IMR-90 (cell line): ENCODE measurements at regions not wholly inside any gene's neighbourhood (a gene's known extent, or its start where the extent isn't known, plus 50 kb on each side); places are given as distances from the start of the nearest gene placed in this dataset.

Source experiments
- ATAC-seq: fragments of 200-7000 bp; cut with Tn5 transposase; 2 replicates; pipeline ENCODE4 v1.9.1; 2020; ENCODE audit warnings: low read depth, mild to moderate bottlenecking, moderate library complexity
- BruUV-seq: library from RNA; stranded (reverse); fragments of 400-500 nt; replicated peaks from 2 replicates; lab custom pipeline; 2021; lab: Mats Ljungman, UMichigan
- CTCF ChIA-PET: fragments of 300-600 bp; formaldehyde crosslinking; extraction: SDS; loops from one replicate; lab custom pipeline; 2021; ENCODE audit warnings: antibody characterized with exemption; lab: Yijun Ruan, JAX
- POLR2A ChIA-PET: fragments of 300-600 bp; sonication (Branson Sonifier 250); formaldehyde crosslinking; loops from one replicate; lab custom pipeline; 2022; ENCODE audit warnings: antibody characterized with exemption; ENCODE audit not compliant: unreplicated experiment; lab: Charles Lee
- DNase-seq: peaks from one replicate; pipeline ENCODE4 v3.0.0; 2013
- H2AFZ ChIP-seq: replicated peaks from 2 replicates; pipeline ENCODE3; 2013; ENCODE audit warnings: low read length, mild to moderate bottlenecking; ENCODE audit not compliant: poor library complexity
- H2AK5ac ChIP-seq: 2 replicates; pipeline ENCODE4 v1.6.1; 2013; ENCODE audit warnings: low read depth, low read length, inconsistent platforms
- H2AK9ac ChIP-seq: replicated peaks from 2 replicates; pipeline ENCODE3; 2013; ENCODE audit warnings: mild to moderate bottlenecking, low read depth, low read length, moderate library complexity; ENCODE audit not compliant: poor library complexity
- H2BK120ac ChIP-seq: 2 replicates; pipeline ENCODE4 v1.6.1; 2013; ENCODE audit warnings: low read depth, low read length, inconsistent platforms
- H2BK15ac ChIP-seq: 3 replicates; pipeline ENCODE4 v1.6.1; 2013; ENCODE audit warnings: low read depth, low read length, inconsistent platforms
- H2BK20ac ChIP-seq: 2 replicates; pipeline ENCODE4 v1.6.1; 2013; ENCODE audit warnings: low read depth, mild to moderate bottlenecking, inconsistent platforms, low read length, moderate library complexity
- H2BK5ac ChIP-seq: 2 replicates; pipeline ENCODE4 v1.6.1; 2013; ENCODE audit warnings: mild to moderate bottlenecking, low read depth, low read length, inconsistent platforms; ENCODE audit not compliant: poor library complexity, severe bottlenecking
- H3K14ac ChIP-seq: replicated peaks from 2 replicates; pipeline ENCODE4 v1.6.1; 2013; ENCODE audit warnings: low read depth, low read length, inconsistent platforms
- H3K18ac ChIP-seq: 2 replicates; pipeline ENCODE4 v1.6.1; 2013; ENCODE audit warnings: low read depth, low read length, control low read depth
- H3K23ac ChIP-seq: 2 replicates; pipeline ENCODE4 v1.6.1; 2013; ENCODE audit warnings: low read depth, low read length, inconsistent platforms
- H3K27ac ChIP-seq: 2 replicates; pipeline ENCODE4 v1.5.1; 2013; ENCODE audit warnings: mild to moderate bottlenecking, control low read depth, low read length; ENCODE audit not compliant: insufficient read depth
- H3K27me3 ChIP-seq: 2 replicates; pipeline ENCODE4 v1.6.1; 2013; ENCODE audit warnings: low read length; ENCODE audit not compliant: control insufficient read depth, insufficient read depth
- H3K36me3 ChIP-seq: 2 replicates; pipeline ENCODE4 v1.6.1; 2013; ENCODE audit warnings: low read length, mixed read lengths; ENCODE audit not compliant: control insufficient read depth, insufficient read depth
- H3K4ac ChIP-seq: 2 replicates; pipeline ENCODE4 v1.6.1; 2013; ENCODE audit warnings: low read depth, low read length, inconsistent platforms
- H3K4me1 ChIP-seq: 2 replicates; pipeline ENCODE4 v1.6.1; 2013; ENCODE audit warnings: low read length, mixed read lengths; ENCODE audit not compliant: control insufficient read depth, insufficient read depth
- H3K4me2 ChIP-seq: 2 replicates; pipeline ENCODE4 v1.6.1; 2013; ENCODE audit warnings: low read depth, mild to moderate bottlenecking, control low read depth, low read length, moderate library complexity
- H3K4me3 ChIP-seq: 2 replicates; pipeline ENCODE4 v1.5.1; 2013; ENCODE audit warnings: low read depth, mild to moderate bottlenecking, control low read depth, low read length, moderate library complexity; ENCODE audit not compliant: insufficient read depth
- H3K56ac ChIP-seq: 2 replicates; pipeline ENCODE4 v1.6.1; 2013; ENCODE audit warnings: low read length, inconsistent platforms; ENCODE audit not compliant: insufficient read depth; ENCODE audit errors: extremely low read depth
- H3K79me1 ChIP-seq, 2 experiments: 2 replicates each; pipeline ENCODE4 v1.6.1; 2013; ENCODE audit warnings: low read length in 2 of 2, inconsistent platforms in 1 of 2, low read depth in 1 of 2
- H3K9ac ChIP-seq: 2 replicates; pipeline ENCODE4 v1.6.1; 2013; ENCODE audit warnings: low read depth, low read length, control low read depth
- H3K9me1 ChIP-seq: 2 replicates; pipeline ENCODE4 v1.6.1; 2013; ENCODE audit warnings: low read length, inconsistent platforms; ENCODE audit not compliant: insufficient read depth
- H3K9me3 ChIP-seq: 2 replicates; pipeline ENCODE4 v1.6.1; 2013; ENCODE audit warnings: low read length; ENCODE audit not compliant: control insufficient read depth, insufficient read depth
- H4K20me1 ChIP-seq: 2 replicates; pipeline ENCODE4 v1.6.1; 2013; ENCODE audit warnings: low read length, inconsistent platforms; ENCODE audit not compliant: insufficient read depth
- H4K5ac ChIP-seq: 2 replicates; pipeline ENCODE4 v1.6.1; 2013; ENCODE audit warnings: mild to moderate bottlenecking, low read depth, low read length, control low read depth
- H4K8ac ChIP-seq, 2 experiments: 2 replicates each; pipeline ENCODE4 v1.6.1; 2013; ENCODE audit warnings: low read depth in 2 of 2, low read length in 2 of 2, control low read depth in 1 of 2, inconsistent platforms in 1 of 2
- H4K91ac ChIP-seq: 2 replicates; pipeline ENCODE4 v1.6.1; 2013; ENCODE audit warnings: low read depth, low read length, inconsistent platforms; ENCODE audit not compliant: insufficient read depth
- BHLHE40 ChIP-seq: fragments of 150-350 bp; IDR thresholded peaks from 2 replicates; pipeline ENCODE4 v1.6.1; 2016; ENCODE audit warnings: mild to moderate bottlenecking, low read depth, low read length
- CEBPB ChIP-seq: IDR thresholded peaks from 2 replicates; pipeline ENCODE4 v1.6.1; 2012; ENCODE audit warnings: low read depth, low read length, improper control_type of control experiment
- NFE2L2 ChIP-seq: fragments of 150-350 bp; IDR thresholded peaks from 2 replicates; pipeline ENCODE4 v1.6.1; 2016; ENCODE audit warnings: low read depth, mild to moderate bottlenecking, low read length
- WGBS, 2 experiments: methylation state at CpG; one replicate each; pipeline versions ENCODE4 v1.1.5 to v1.1.7; 2013; ENCODE audit warnings: missing lambda C conversion rate in 2 of 2; ENCODE audit not compliant: insufficient read length in 1 of 2; ENCODE audit errors: extremely low coverage in 2 of 2; 5-methylcytosine and 5-hydroxymethylcytosine counted together
- dilution Hi-C: fragments of 300-500 bp; cut with HindIII; formaldehyde crosslinking; loops from one replicate; pipeline ENCODE4 v1.14.3; 2018; ENCODE audit warnings: low sequenced_read_pairs; ENCODE audit not compliant: unreplicated experiment
- in situ Hi-C: fragments of 300-500 bp; cut with MboI; formaldehyde crosslinking; loops from 3 replicates; pipeline ENCODE4 v1.14.3; 2019; ENCODE audit warnings: low sequenced_read_pairs, inconsistent platforms, mixed read lengths
- intact Hi-C: fragments of 100-400 bp; cut with micrococcal nuclease; formaldehyde crosslinking; loops from 2 replicates; pipeline ENCODE4 v1.10.0; 2022

- Histone ChIP-seq H4K8ac (no peak overlapping the region), H3K27me3 (no peaks in the 10 kb centered on the region), H4K20me1 (no peaks in the 10 kb centered on the region), H3K4me2 (no peak overlapping the region), H2AK9ac (no peak overlapping the region), H2BK15ac (no peak overlapping the region), H3K79me1 (no peaks in the 10 kb centered on the region), H3K9ac (no peak overlapping the region), H2AK5ac (no peak overlapping the region), H3K36me3 (no peaks in the 10 kb centered on the region), H3K56ac (no peak overlapping the region), H3K23ac (no peak overlapping the region), H3K9me3 (no peaks in the 10 kb centered on the region; the same call in 1 of the 2 replicates), H3K14ac (no peak overlapping the region), H4K5ac (no peak overlapping the region), H3K9me1 (no peaks in the 10 kb centered on the region), H2BK20ac (no peak overlapping the region), H3K27ac (no peak overlapping the region), H2BK120ac (no peak overlapping the region), H3K4me1 (no peaks in the 10 kb centered on the region), H2BK5ac (no peak overlapping the region), H3K4me3 (no peak overlapping the region), H4K91ac (no peak overlapping the region), H2AFZ (no peak overlapping the region), H3K4ac (no peak overlapping the region), H3K18ac (no peak overlapping the region)
- no CpG with 5 or more reads among the region's 1 CpG for WGBS, 2 experiments
- BruUV-seq = no TSS peak
- ATAC-seq = no peak
- TF ChIP-seq CEBPB (peak; percentile 90), BHLHE40 (no peak), NFE2L2 (no peak)
- intact Hi-C loops (no loop called here), dilution Hi-C loops (no loop called here), in situ Hi-C loops (no loop called here)
- POLR2A ChIA-PET = no interaction called here
- peak; percentile 36 for DNase-seq
- CTCF ChIA-PET = no interaction called here
Observed at GRCh38 chr5:163938595-163938994, 433.2 kb downstream of the MAT2B start.
